ENCODE measurements at regions not wholly inside any gene's neighbourhood (a gene's known extent, or its start where the extent isn't known, plus 50 kb on each side); places are given as distances from the start of the nearest gene placed in this dataset.

DNA sequence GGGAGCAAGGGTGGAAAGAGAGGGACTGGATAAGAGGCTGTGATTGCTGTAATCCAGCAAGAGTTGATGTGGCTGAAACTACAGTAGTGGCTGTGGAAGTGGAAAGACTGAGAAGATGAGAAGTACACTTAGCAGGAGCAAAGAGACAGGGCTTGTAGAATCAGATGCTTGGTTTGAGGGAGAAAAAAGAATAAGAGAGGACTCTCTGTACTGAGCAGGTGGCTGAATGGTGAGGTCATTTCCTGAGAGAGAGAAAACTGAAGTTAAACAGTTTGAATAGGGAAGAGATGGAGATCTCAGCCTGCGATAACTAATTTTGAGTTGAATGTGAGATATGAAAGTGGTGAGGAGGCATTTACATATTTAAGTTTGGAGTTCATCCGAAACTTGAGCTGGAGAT, 95.8 kb upstream of the SLC25A36 start:
- no peak for TF ChIP-seq POLR2A (IDR thresholded peaks at IDR 0.05)
- TF ChIP-seq, protein P1, sequence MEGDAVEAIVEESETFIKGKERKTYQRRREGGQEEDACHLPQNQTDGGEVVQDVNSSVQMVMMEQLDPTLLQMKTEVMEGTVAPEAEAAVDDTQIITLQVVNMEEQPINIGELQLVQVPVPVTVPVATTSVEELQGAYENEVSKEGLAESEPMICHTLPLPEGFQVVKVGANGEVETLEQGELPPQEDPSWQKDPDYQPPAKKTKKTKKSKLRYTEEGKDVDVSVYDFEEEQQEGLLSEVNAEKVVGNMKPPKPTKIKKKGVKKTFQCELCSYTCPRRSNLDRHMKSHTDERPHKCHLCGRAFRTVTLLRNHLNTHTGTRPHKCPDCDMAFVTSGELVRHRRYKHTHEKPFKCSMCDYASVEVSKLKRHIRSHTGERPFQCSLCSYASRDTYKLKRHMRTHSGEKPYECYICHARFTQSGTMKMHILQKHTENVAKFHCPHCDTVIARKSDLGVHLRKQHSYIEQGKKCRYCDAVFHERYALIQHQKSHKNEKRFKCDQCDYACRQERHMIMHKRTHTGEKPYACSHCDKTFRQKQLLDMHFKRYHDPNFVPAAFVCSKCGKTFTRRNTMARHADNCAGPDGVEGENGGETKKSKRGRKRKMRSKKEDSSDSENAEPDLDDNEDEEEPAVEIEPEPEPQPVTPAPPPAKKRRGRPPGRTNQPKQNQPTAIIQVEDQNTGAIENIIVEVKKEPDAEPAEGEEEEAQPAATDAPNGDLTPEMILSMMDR (IDR thresholded peaks at IDR 0.05) = no peak

All from esophagus squamous epithelium (tissue), 4 donors.